Aorta (tissue), 5 donors: ENCODE measurements at regions not wholly inside any gene's neighbourhood (a gene's known extent, or its start where the extent isn't known, plus 50 kb on each side); places are given as distances from the start of the nearest gene placed in this dataset.

Experiments
- ATAC-seq: fragments of 200-7000 bp; cut with Tn5 transposase; one replicate; pipeline ENCODE4 v1.9.1; 2022; ENCODE audit warnings: moderate library complexity; ENCODE audit not compliant: low FRiP score
- DNase-seq, 2 donors: peaks; one replicate each; pipeline ENCODE4 v3.0.0-alpha.2; 2020
- H3K27ac ChIP-seq, 2 donors: one replicate each; pipeline ENCODE4 v1.5.1; 2013; ENCODE audit warnings: low read length in 2 of 2, mild to moderate bottlenecking in 2 of 2, moderate library complexity in 2 of 2, control low read depth in 1 of 2, inconsistent platforms in 1 of 2, low read depth in 1 of 2
- H3K27me3 ChIP-seq, 2 donors: one replicate each; pipeline ENCODE4 v1.6.1; 2013; ENCODE audit warnings: control low read depth in 1 of 2, low read length in 1 of 2, mild to moderate bottlenecking in 1 of 2, moderate library complexity in 1 of 2; ENCODE audit not compliant: insufficient read depth in 2 of 2, control insufficient read depth in 1 of 2
- H3K36me3 ChIP-seq, 2 donors: one replicate each; pipeline ENCODE4 v1.6.1; 2013; ENCODE audit warnings: control low read depth in 1 of 2, low read length in 1 of 2, mild to moderate bottlenecking in 1 of 2; ENCODE audit not compliant: insufficient read depth in 2 of 2, control insufficient read depth in 1 of 2
- H3K4me1 ChIP-seq, 2 donors: one replicate each; pipeline ENCODE4 v1.6.1; 2013; ENCODE audit warnings: low read length in 2 of 2, control low read depth in 1 of 2, mild to moderate bottlenecking in 1 of 2, moderate library complexity in 1 of 2; ENCODE audit not compliant: insufficient read depth in 2 of 2, control insufficient read depth in 1 of 2
- H3K4me3 ChIP-seq, 2 donors: one replicate each; pipeline ENCODE4 v1.5.1; 2013; ENCODE audit warnings: low read length in 2 of 2, control low read depth in 1 of 2, mild to moderate bottlenecking in 1 of 2
- H3K9me3 ChIP-seq: one replicate; pipeline ENCODE4 v1.6.1; 2013; ENCODE audit warnings: mild to moderate bottlenecking, low read length; ENCODE audit not compliant: control insufficient read depth
- WGBS, 2 donors: extraction: QIAGEN DNeasy Blood & Tissue Kit; methylation state at CpG; one replicate each; pipeline ENCODE4 v1.1.7; 2013; 5-methylcytosine and 5-hydroxymethylcytosine counted together
- intact Hi-C, 2 donors: fragments of 100-400 bp; cut with DNase I; formaldehyde crosslinking; loops; one replicate each; pipeline versions ENCODE4 v1.14.2 to v1.15.0; 2022
- donor health status: healthy with polysubstance abuse.
- donor health status: Bipolar disorder and iron deficiency.
- donor health status: DM: no; HTN: no; CAD: no.
- donor health status: DM: no; HTN: no; CAD: no.
- donor health status: DM: yes; HTN: yes; CAD: no.

GRCh38 chr5:68161156-68161555, 54.4 kb upstream of the PIK3R1 start:
- no peak for ATAC-seq
- no peaks in the 10 kb centered on the region for H3K27me3 ChIP-seq
- H3K4me3 ChIP-seq = no peak overlapping the region
- no peaks in the 10 kb centered on the region for H3K36me3 ChIP-seq
- no peaks in the 10 kb centered on the region for H3K4me1 ChIP-seq
- no peak overlapping the region for H3K27ac ChIP-seq
- no peaks in the 10 kb centered on the region for H3K9me3 ChIP-seq
- intact Hi-C loops = no loop called here
- 62 to 82% methylated on average over 3 of the region's 3 CpGs for WGBS, 2 donors
- no peak for DNase-seq

GRCh38 chr5:68159224-68159951, 56.2 kb upstream of the PIK3R1 start:
- Histone ChIP-seq H3K27me3 (no peaks in the 10 kb centered on the region), H3K4me3 (no peak overlapping the region), H3K36me3 (no peaks in the 10 kb centered on the region), H3K27ac (no peak overlapping the region), H3K9me3 (no peaks in the 10 kb centered on the region), H3K4me1 (no peaks in the 10 kb centered on the region)
- DNase-seq = no peak
- 95 to 96% methylated on average over 14 of the region's 14 CpGs for WGBS, 2 donors
- no peak for ATAC-seq
- intact Hi-C loops = no loop called here

- Histone ChIP-seq H3K36me3 (no peaks in the 10 kb centered on the region), H3K4me1 (no peaks in the 10 kb centered on the region), H3K9me3 (no peaks in the 10 kb centered on the region), H3K4me3 (no peak overlapping the region), H3K27me3 (no peaks in the 10 kb centered on the region), H3K27ac (no peak overlapping the region)
- ATAC-seq (no peak), DNase-seq (no peak)
- intact Hi-C loops = no loop called here
- 88 to 97% methylated on average over 6 of the region's 6 CpGs for WGBS, 2 donors
Observed at GRCh38 chr5:68155940-68156339, 59.6 kb upstream of the PIK3R1 start.

GRCh38 chr5:68154119-68154857, 61.3 kb upstream of the PIK3R1 start:
- H3K27me3 ChIP-seq = no peaks in the 10 kb centered on the region
- no peak overlapping the region for H3K27ac ChIP-seq
- no peaks in the 10 kb centered on the region for H3K4me1 ChIP-seq
- H3K9me3 ChIP-seq = no peaks in the 10 kb centered on the region
- no peak for ATAC-seq
- WGBS, 2 donors = 86 to 95% methylated on average over 9 of the region's 9 CpGs
- H3K36me3 ChIP-seq = no peaks in the 10 kb centered on the region
- no peak for DNase-seq
- no peak overlapping the region for H3K4me3 ChIP-seq
- intact Hi-C loops = no loop called here

- intact Hi-C loops = no loop called here
- DNase-seq = no peak
- Histone ChIP-seq H3K27me3 (no peaks in the 10 kb centered on the region), H3K4me1 (no peaks in the 10 kb centered on the region), H3K4me3 (no peak overlapping the region), H3K9me3 (no peaks in the 10 kb centered on the region), H3K36me3 (no peaks in the 10 kb centered on the region), H3K27ac (no peak overlapping the region)
- WGBS, 2 donors = 84 to 96% methylated on average over 4 of the region's 4 CpGs
- no peak for ATAC-seq
Observed at GRCh38 chr5:68151812-68152211, 63.7 kb upstream of the PIK3R1 start.

- Histone ChIP-seq H3K36me3 (no peaks in the 10 kb centered on the region), H3K27me3 (no peaks in the 10 kb centered on the region), H3K4me3 (no peak overlapping the region), H3K27ac (no peak overlapping the region), H3K4me1 (no peaks in the 10 kb centered on the region), H3K9me3 (no peaks in the 10 kb centered on the region)
- 93 to 94% methylated on average over 2 of the region's 2 CpGs for WGBS, 2 donors
- DNase-seq (no peak), ATAC-seq (no peak)
- intact Hi-C loops = no loop called here
Observed at GRCh38 chr5:68149189-68149588, 66.4 kb upstream of the PIK3R1 start.

- no peaks in the 10 kb centered on the region for H3K9me3 ChIP-seq
- ATAC-seq (no peak), DNase-seq (no peak)
- no peaks in the 10 kb centered on the region for H3K27me3 ChIP-seq
- intact Hi-C loops = no loop called here
- 63% methylated on average over 3 of the region's 3 CpGs for WGBS, 2 donors
- H3K27ac ChIP-seq = no peak overlapping the region
- no peaks in the 10 kb centered on the region for H3K36me3 ChIP-seq
- no peaks in the 10 kb centered on the region for H3K4me1 ChIP-seq
- H3K4me3 ChIP-seq = no peak overlapping the region
Observed at GRCh38 chr5:68148096-68148495, 67.5 kb upstream of the PIK3R1 start.

GRCh38 chr5:68147659-68148058, 67.9 kb upstream of the PIK3R1 start:
- no peaks in the 10 kb centered on the region for H3K4me1 ChIP-seq
- no peak overlapping the region for H3K27ac ChIP-seq
- DNase-seq (no peak), ATAC-seq (no peak)
- intact Hi-C loops = no loop called here
- 70 to 85% methylated on average over 3 of the region's 3 CpGs for WGBS, 2 donors
- H3K9me3 ChIP-seq = no peaks in the 10 kb centered on the region
- no peak overlapping the region for H3K4me3 ChIP-seq
- no peaks in the 10 kb centered on the region for H3K27me3 ChIP-seq
- H3K36me3 ChIP-seq = no peaks in the 10 kb centered on the region

GRCh38 chr5:68141494-68141893, 74.1 kb upstream of the PIK3R1 start:
- Histone ChIP-seq H3K4me1 (no peaks in the 10 kb centered on the region), H3K36me3 (no peaks in the 10 kb centered on the region), H3K9me3 (no peaks in the 10 kb centered on the region), H3K4me3 (no peak overlapping the region), H3K27ac (no peak overlapping the region), H3K27me3 (no peaks in the 10 kb centered on the region)
- intact Hi-C loops = no loop called here
- ATAC-seq (no peak), DNase-seq (no peak)
- WGBS, 2 donors = 33 to 34% methylated on average over 4 of the region's 4 CpGs
